K562 (cell line): ENCODE measurements at regions not wholly inside any gene's neighbourhood (a gene's known extent, or its start where the extent isn't known, plus 50 kb on each side); places are given as distances from the start of the nearest gene placed in this dataset.

Experiments
- ATAC-seq: fragments of 200-7000 bp; cut with Tn5 transposase; 3 replicates; pipeline ENCODE4 v1.9.1; 2020; ENCODE audit warnings: moderate library complexity
- BruUV-seq: library from RNA; stranded (reverse); fragments of 400-500 nt; replicated peaks from 2 replicates; lab custom pipeline; 2021; lab: Mats Ljungman, UMichigan
- CTCF ChIA-PET: fragments of 300-600 bp; formaldehyde crosslinking; extraction: SDS; loops from one replicate; lab custom pipeline; 2021; ENCODE audit warnings: low intra/inter-chr PET ratio; lab: Yijun Ruan, JAX
- POLR2A ChIA-PET: fragments of 300-600, 350-650 bp; sonication (Branson Sonifier 250); formaldehyde crosslinking; extraction: SDS; loops from one replicate; lab custom pipeline; 2021; ENCODE audit warnings: antibody characterized with exemption, inconsistent platforms; lab: Yijun Ruan, JAX
- DNase-seq, 4 experiments: peaks; one replicate each; pipeline versions ENCODE4 v3.0.0 to v3.0.0-alpha.2; 2011 to 2018; ENCODE audit warnings: low spot score in 3 of 4, mixed read lengths in 3 of 4; ENCODE audit errors: extremely low read depth in 1 of 4
- FAIRE-seq: peaks from 2 replicates; lab custom pipeline; 2011; peaks lifted over from hg19 to GRCh38; lab: Jason Lieb, UNC
- H2AFZ ChIP-seq: 2 replicates; pipeline ENCODE4 v1.6.0; 2011; ENCODE audit warnings: low read depth, low read length, control low read depth, inconsistent platforms
- H3K27ac ChIP-seq: fragments of 200-600 bp; 3 replicates; pipeline ENCODE4 v1.8.0; 2011; ENCODE audit warnings: low read depth, mild to moderate bottlenecking, control low read depth, inconsistent platforms, low read length, moderate library complexity, mixed read lengths; ENCODE audit errors: extremely low read depth
- H3K27me3 ChIP-seq, 2 experiments: fragments of 300-600 bp in 1 of 2; 2 replicates in 1 of 2; 3 replicates in 1 of 2; pipeline versions ENCODE4 v1.6.0 to v1.8.0; 2011; ENCODE audit warnings: inconsistent platforms in 2 of 2, low read length in 2 of 2, mild to moderate bottlenecking in 1 of 2, mixed read lengths in 1 of 2, moderate library complexity in 1 of 2; ENCODE audit not compliant: control insufficient read depth in 2 of 2, insufficient read depth in 2 of 2
- H3K36me3 ChIP-seq: fragments of 300-600 bp; 3 replicates; pipeline ENCODE4 v1.8.0; 2011; ENCODE audit warnings: mild to moderate bottlenecking, low read length, inconsistent platforms; ENCODE audit not compliant: control insufficient read depth, insufficient read depth
- H3K4me1 ChIP-seq, 2 experiments: fragments of 200-600 bp in 1 of 2; replicated peaks in 1 of 2; 2 replicates in 1 of 2; 3 replicates in 1 of 2; pipeline versions ENCODE4 v1.5.1 to v1.8.0; 2011; ENCODE audit warnings: inconsistent platforms in 2 of 2, low read length in 2 of 2, mild to moderate bottlenecking in 1 of 2, mixed read lengths in 1 of 2, moderate library complexity in 1 of 2; ENCODE audit not compliant: control insufficient read depth in 2 of 2, insufficient read depth in 2 of 2
- H3K4me2 ChIP-seq: 2 replicates; pipeline ENCODE4 v1.6.1; 2011; ENCODE audit warnings: low read length, control low read depth, inconsistent platforms, mixed read lengths; ENCODE audit not compliant: insufficient read depth
- H3K4me3 ChIP-seq: fragments of 200-600 bp; sonication (generic), shearing (Covaris generic); 2 replicates; pipeline ENCODE4 v1.5.1; 2016; ENCODE audit warnings: control low read depth, inconsistent platforms
- H3K79me2 ChIP-seq: fragments of 200-600 bp; 3 replicates; pipeline ENCODE4 v1.8.0; 2011; ENCODE audit warnings: low read length, inconsistent platforms; ENCODE audit not compliant: control insufficient read depth, insufficient read depth
- H3K9ac ChIP-seq, 2 experiments: 2 replicates each; pipeline versions ENCODE4 v1.6.0 to v1.6.1; 2011; ENCODE audit warnings: low read depth in 2 of 2, low read length in 2 of 2, control low read depth in 1 of 2, inconsistent platforms in 1 of 2, mild to moderate bottlenecking in 1 of 2, mixed read lengths in 1 of 2; ENCODE audit not compliant: insufficient read depth in 1 of 2
- H3K9me1 ChIP-seq: one replicate; pipeline ENCODE4 v1.6.0; 2011; ENCODE audit warnings: inconsistent platforms, mild to moderate bottlenecking, low read length, moderate library complexity; ENCODE audit not compliant: control insufficient read depth, insufficient read depth
- H3K9me3 ChIP-seq: replicated peaks from 2 replicates; pipeline ENCODE4 v1.5.1; 2011; ENCODE audit warnings: low read depth, low read length, inconsistent platforms; ENCODE audit not compliant: control insufficient read depth, insufficient read depth
- H4K20me1 ChIP-seq: replicated peaks from 2 replicates; pipeline ENCODE4 v1.6.1; 2011; ENCODE audit warnings: low read length, inconsistent platforms, mixed read lengths; ENCODE audit not compliant: control insufficient read depth, insufficient read depth
- JUNB ChIP-seq: fragments of 450-650 bp; formaldehyde crosslinking; conservative IDR thresholded peaks from 2 replicates; pipeline ENCODE4 v1.4.0; 2020; ENCODE audit warnings: mild to moderate bottlenecking
- KAT2B ChIP-seq: IDR thresholded peaks from one replicate; pipeline ENCODE4 v1.6.1; 2012; ENCODE audit warnings: low read depth, mild to moderate bottlenecking, control low read depth, inconsistent platforms, low read length, moderate library complexity
- MITF ChIP-seq: IDR thresholded peaks from 2 replicates; pipeline ENCODE4 v1.6.1; 2014; ENCODE audit warnings: antibody characterized with exemption
- MYNN ChIP-seq, 2 experiments: sonication (generic); formaldehyde crosslinking in 1 of 2; IDR thresholded peaks; 2 replicates each; pipeline versions ENCODE4 v1.5.0 to v1.6.1; 2016 to 2020; ENCODE audit warnings: antibody characterized with exemption in 1 of 2, missing genetic modification reagents in 1 of 2
- TAF15 ChIP-seq: fragments of 200-400 bp; formaldehyde crosslinking; IDR thresholded peaks from 2 replicates; pipeline ENCODE4 v1.6.1; 2017; ENCODE audit warnings: mild to moderate bottlenecking, low read depth, low read length, moderate library complexity
- THRAP3 ChIP-seq: fragments of 450-650 bp; IDR thresholded peaks from 2 replicates; pipeline ENCODE4 v1.6.1; 2016; ENCODE audit warnings: mild to moderate bottlenecking, inconsistent platforms, borderline replicate concordance
- ZNF124 ChIP-seq: sonication (generic); formaldehyde crosslinking; IDR thresholded peaks from 2 replicates; pipeline ENCODE4 v1.8.1; 2022; ENCODE audit warnings: missing genetic modification reagents
- ZNF639 ChIP-seq, 2 experiments: fragments of 200-800 bp in 1 of 2; sonication (Bioruptor generic) in 1 of 2; sonication (generic) in 1 of 2; formaldehyde crosslinking in 1 of 2; IDR thresholded peaks in 1 of 2; conservative IDR thresholded peaks in 1 of 2; 2 replicates each; pipeline versions ENCODE4 v1.5.0 to v1.6.1; 2016 to 2020; ENCODE audit warnings: missing compliant biosample characterization in 1 of 2, missing genetic modification characterization in 1 of 2, missing genetic modification reagents in 1 of 2
- ZNF764 ChIP-seq: fragments of 250-450 bp; sonication (Bioruptor Pico); IDR thresholded peaks from 2 replicates; pipeline ENCODE4 v1.4.0; 2020; ENCODE audit warnings: low read depth, mild to moderate bottlenecking, moderate library complexity
- ZNF830 ChIP-seq: fragments of 250-450 bp; sonication (Bioruptor Pico); IDR thresholded peaks from 2 replicates; pipeline ENCODE4 v1.5.0; 2021; ENCODE audit warnings: mild to moderate bottlenecking
- whole genome bisulfite sequencing: fragments of 100-300 bp; shearing (Covaris generic); methylation state at CpG from one replicate; pipeline ENCODE4 v1.1.6; 2016; ENCODE audit warnings: low coverage, mixed read lengths; ENCODE audit not compliant: insufficient coverage; ENCODE audit errors: missing lambda C conversion rate; 5-methylcytosine and 5-hydroxymethylcytosine counted together
- in situ Hi-C: fragments of 300-500 bp; cut with MboI; formaldehyde crosslinking; loops from 4 replicates; pipeline ENCODE4 v1.15.0; 2018; ENCODE audit warnings: inconsistent platforms, mixed read lengths
- intact Hi-C: fragments of 100-400 bp; cut with micrococcal nuclease; formaldehyde crosslinking; loops from 2 replicates; pipeline ENCODE4 v1.14.2; 2022
- TF ChIP-seq, protein P1 (sequence below): fragments of 250-450 bp; sonication (Bioruptor Pico); IDR thresholded peaks from 2 replicates; pipeline ENCODE4 v1.8.0; 2022; ENCODE audit warnings: moderate library complexity, mild to moderate bottlenecking, inconsistent platforms
- TF ChIP-seq, protein P2 (sequence below): sonication (generic); formaldehyde crosslinking; IDR thresholded peaks from 2 replicates; pipeline ENCODE4 v1.8.0; 2023; ENCODE audit warnings: missing genetic modification reagents, mild to moderate bottlenecking, borderline replicate concordance

DNA sequence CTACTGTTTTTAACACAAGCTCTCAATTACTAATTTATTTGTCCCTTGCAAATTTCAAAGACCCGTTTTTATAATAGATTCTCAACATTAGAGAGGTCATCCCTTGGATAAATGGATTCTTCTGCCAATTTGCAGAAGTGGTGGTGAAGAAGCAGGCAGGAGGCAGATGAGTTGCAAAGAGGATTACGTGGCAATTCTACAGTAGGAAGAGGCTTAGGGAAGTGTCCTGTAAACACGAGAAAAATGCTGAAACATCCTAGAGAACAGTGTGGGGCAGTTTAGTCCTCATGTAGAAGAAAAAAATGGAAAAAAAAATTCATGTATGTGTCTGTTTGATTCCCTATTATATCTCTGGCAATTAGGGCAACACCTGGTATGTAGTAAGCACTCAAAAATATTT lies 87.6 kb downstream of the BMP2 start (continued):
- TF ChIP-seq THRAP3 (no peak), MYNN (IDR thresholded peaks at IDR 0.05) (no peak), MYNN (CRISPR knock-in tag; IDR thresholded peaks at IDR 0.05) (no peak), ZNF830 (CRISPR knock-in tag) (no peak)
- TF ChIP-seq, protein P1, sequence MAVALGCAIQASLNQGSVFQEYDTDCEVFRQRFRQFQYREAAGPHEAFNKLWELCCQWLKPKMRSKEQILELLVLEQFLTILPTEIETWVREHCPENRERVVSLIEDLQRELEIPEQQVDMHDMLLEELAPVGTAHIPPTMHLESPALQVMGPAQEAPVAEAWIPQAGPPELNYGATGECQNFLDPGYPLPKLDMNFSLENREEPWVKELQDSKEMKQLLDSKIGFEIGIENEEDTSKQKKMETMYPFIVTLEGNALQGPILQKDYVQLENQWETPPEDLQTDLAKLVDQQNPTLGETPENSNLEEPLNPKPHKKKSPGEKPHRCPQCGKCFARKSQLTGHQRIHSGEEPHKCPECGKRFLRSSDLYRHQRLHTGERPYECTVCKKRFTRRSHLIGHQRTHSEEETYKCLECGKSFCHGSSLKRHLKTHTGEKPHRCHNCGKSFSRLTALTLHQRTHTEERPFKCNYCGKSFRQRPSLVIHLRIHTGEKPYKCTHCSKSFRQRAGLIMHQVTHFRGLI = no peak
- TF ChIP-seq, all 486 proteins: peak for 0

DNA sequence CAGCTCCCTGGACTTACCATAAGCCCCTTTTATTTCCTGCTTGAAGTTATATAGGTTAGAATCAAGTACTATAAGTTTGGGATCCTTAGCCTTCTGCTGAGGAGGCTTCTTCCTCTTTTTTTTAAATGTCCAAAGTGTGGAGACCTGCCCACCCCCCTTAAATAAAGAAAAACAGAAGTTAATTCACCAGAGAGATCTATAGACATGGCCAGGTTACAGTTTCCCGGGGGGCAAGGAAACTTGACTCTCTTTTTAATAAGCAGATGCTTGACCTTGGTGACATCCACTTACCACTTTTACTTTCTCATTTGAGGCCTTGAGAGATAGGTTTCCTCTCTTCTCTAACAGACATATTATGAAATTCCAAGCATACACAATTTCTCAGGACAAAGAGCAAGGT lies 88.3 kb downstream of the BMP2 start:
- FAIRE-seq (no peak), DNase-seq (no peak), ATAC-seq (no peak)
- H3K4me2 ChIP-seq = no peak overlapping the region
- H3K27ac ChIP-seq = no peak overlapping the region
- no peak overlapping the region for H2AFZ ChIP-seq
- no peaks in the 10 kb centered on the region for H3K9me1 ChIP-seq
- no peak overlapping the region for H3K4me3 ChIP-seq
- no peaks in the 10 kb centered on the region for H4K20me1 ChIP-seq
- H3K4me1 ChIP-seq = no peaks in the 10 kb centered on the region
- intact Hi-C loops = no loop called here
- H3K36me3 ChIP-seq = no peaks in the 10 kb centered on the region
- ChIA-PET CTCF (no interaction called here), POLR2A (no interaction called here)
- BruUV-seq = no TSS peak
- H3K9me3 ChIP-seq = no peaks in the 10 kb centered on the region
- in situ Hi-C loops = no loop called here
- H3K9ac ChIP-seq = no peak overlapping the region
- 0% methylated on average over 1 of the region's 1 CpG for WGBS
- H3K27me3 ChIP-seq = no peaks in the 10 kb centered on the region
- H3K79me2 ChIP-seq = no peaks in the 10 kb centered on the region
- TF ChIP-seq TAF15 = no peak
- no peak for TF ChIP-seq ZNF639 (CRISPR knock-in tag; conservative IDR thresholded peaks at IDR 0.05 in 1 of 2, IDR thresholded peaks at IDR 0.05 in 1 of 2)
- TF ChIP-seq ZNF124 (CRISPR knock-in tag) = no peak
- TF ChIP-seq MITF = no peak
- TF ChIP-seq ZNF764 (CRISPR knock-in tag) = no peak
- TF ChIP-seq, protein P2, sequence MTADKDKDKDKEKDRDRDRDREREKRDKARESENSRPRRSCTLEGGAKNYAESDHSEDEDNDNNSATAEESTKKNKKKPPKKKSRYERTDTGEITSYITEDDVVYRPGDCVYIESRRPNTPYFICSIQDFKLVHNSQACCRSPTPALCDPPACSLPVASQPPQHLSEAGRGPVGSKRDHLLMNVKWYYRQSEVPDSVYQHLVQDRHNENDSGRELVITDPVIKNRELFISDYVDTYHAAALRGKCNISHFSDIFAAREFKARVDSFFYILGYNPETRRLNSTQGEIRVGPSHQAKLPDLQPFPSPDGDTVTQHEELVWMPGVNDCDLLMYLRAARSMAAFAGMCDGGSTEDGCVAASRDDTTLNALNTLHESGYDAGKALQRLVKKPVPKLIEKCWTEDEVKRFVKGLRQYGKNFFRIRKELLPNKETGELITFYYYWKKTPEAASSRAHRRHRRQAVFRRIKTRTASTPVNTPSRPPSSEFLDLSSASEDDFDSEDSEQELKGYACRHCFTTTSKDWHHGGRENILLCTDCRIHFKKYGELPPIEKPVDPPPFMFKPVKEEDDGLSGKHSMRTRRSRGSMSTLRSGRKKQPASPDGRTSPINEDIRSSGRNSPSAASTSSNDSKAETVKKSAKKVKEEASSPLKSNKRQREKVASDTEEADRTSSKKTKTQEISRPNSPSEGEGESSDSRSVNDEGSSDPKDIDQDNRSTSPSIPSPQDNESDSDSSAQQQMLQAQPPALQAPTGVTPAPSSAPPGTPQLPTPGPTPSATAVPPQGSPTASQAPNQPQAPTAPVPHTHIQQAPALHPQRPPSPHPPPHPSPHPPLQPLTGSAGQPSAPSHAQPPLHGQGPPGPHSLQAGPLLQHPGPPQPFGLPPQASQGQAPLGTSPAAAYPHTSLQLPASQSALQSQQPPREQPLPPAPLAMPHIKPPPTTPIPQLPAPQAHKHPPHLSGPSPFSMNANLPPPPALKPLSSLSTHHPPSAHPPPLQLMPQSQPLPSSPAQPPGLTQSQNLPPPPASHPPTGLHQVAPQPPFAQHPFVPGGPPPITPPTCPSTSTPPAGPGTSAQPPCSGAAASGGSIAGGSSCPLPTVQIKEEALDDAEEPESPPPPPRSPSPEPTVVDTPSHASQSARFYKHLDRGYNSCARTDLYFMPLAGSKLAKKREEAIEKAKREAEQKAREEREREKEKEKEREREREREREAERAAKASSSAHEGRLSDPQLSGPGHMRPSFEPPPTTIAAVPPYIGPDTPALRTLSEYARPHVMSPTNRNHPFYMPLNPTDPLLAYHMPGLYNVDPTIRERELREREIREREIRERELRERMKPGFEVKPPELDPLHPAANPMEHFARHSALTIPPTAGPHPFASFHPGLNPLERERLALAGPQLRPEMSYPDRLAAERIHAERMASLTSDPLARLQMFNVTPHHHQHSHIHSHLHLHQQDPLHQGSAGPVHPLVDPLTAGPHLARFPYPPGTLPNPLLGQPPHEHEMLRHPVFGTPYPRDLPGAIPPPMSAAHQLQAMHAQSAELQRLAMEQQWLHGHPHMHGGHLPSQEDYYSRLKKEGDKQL (CRISPR knock-in tag) = no peak
- TF ChIP-seq JUNB (CRISPR knock-in tag) = no peak
- no peak for TF ChIP-seq KAT2B
